Naive thymus-derived CD8-positive, alpha-beta T cell (primary cell): ENCODE measurements at regions not wholly inside any gene's neighbourhood (a gene's known extent, or its start where the extent isn't known, plus 50 kb on each side); places are given as distances from the start of the nearest gene placed in this dataset.
"Not testable (repeated sequence)": the region's sequence is repeated elsewhere in the genome, so short reads cannot be mapped to it uniquely, and the experiment has no call there.

Experiments used
- ATAC-seq, 2 donors: fragments of 150-1000 bp; cut with Tn5 transposase in 1 of 2; sonication (Bioruptor Pico), chemical (Tn5 transposase) in 1 of 2; 1 replicate in 1 of 2; 2 replicates in 1 of 2; pipeline ENCODE4 v1.10.0; 2021; ENCODE audit warnings: mild to moderate bottlenecking in 2 of 2, moderate library complexity in 2 of 2
- POLR2A ChIA-PET: fragments of 350-600 bp; sonication (Branson Sonifier 250); formaldehyde crosslinking; loops from one replicate; lab custom pipeline; 2021; ENCODE audit warnings: antibody characterized with exemption; lab: Charles Lee
- DNase-seq, 10 donors: peaks; one replicate each; pipeline versions ENCODE4 v3.0.0 to v3.0.0-alpha.2; 2020 to 2022
- H3K27ac Mint-ChIP-seq, 10 donors: one replicate each; pipeline ENCODE4 v1.8.0; 2020 to 2022; ENCODE audit warnings: mild to moderate bottlenecking in 10 of 10, mixed read lengths in 10 of 10, moderate library complexity in 4 of 10, inconsistent platforms in 1 of 10
- H3K27me3 Mint-ChIP-seq, 5 donors: one replicate each; pipeline ENCODE4 v1.8.0; 2021 to 2022; ENCODE audit warnings: mixed read lengths in 5 of 5
- H3K36me3 Mint-ChIP-seq, 3 donors: one replicate each; pipeline ENCODE4 v1.8.0; 2020 to 2022; ENCODE audit warnings: mixed read lengths in 3 of 3, mild to moderate bottlenecking in 2 of 3, inconsistent platforms in 1 of 3
- H3K4me1 Mint-ChIP-seq, 4 donors: one replicate each; pipeline ENCODE4 v1.8.0; 2021 to 2022; ENCODE audit warnings: mixed read lengths in 4 of 4
- H3K4me3 Mint-ChIP-seq, 10 donors: one replicate each; pipeline ENCODE4 v1.8.0; 2020 to 2022; ENCODE audit warnings: mild to moderate bottlenecking in 10 of 10, mixed read lengths in 10 of 10, moderate library complexity in 6 of 10, inconsistent platforms in 1 of 10
- H3K9me3 Mint-ChIP-seq, 9 donors: one replicate each; pipeline ENCODE4 v1.8.0; 2020 to 2022; ENCODE audit warnings: mixed read lengths in 9 of 9, mild to moderate bottlenecking in 3 of 9, inconsistent platforms in 1 of 9, moderate library complexity in 1 of 9

- Mint-ChIP-seq H3K27me3 (peaks cover 10 to 35% (median 15%) of the 10 kb centered on the region in 5 donors), H3K9me3 (peaks cover 0 to 3% (median 0%) of the 10 kb centered on the region in 9 donors), H3K27ac (no peak overlapping the region), H3K36me3 (no peaks in the 10 kb centered on the region), H3K4me1 (no peaks in the 10 kb centered on the region), H3K4me3 (no peak overlapping the region)
- POLR2A ChIA-PET = no interaction called here
- ATAC-seq = no peak
- DNase-seq = no peak
Observed at GRCh38 chr5:155127552-155127951, 114.0 kb downstream of the KIF4B start.

GRCh38 chr5:155128786-155129512 is 115.4 kb downstream of the KIF4B start:
- Mint-ChIP-seq H3K4me3 (no peak overlapping the region), H3K27me3 (peaks cover 11 to 37% (median 16%) of the 10 kb centered on the region in 5 donors), H3K4me1 (no peaks in the 10 kb centered on the region), H3K9me3 (peaks cover 0 to 3% (median 0%) of the 10 kb centered on the region in 9 donors), H3K36me3 (no peaks in the 10 kb centered on the region), H3K27ac (no peak overlapping the region)
- DNase-seq (no peak), ATAC-seq (no peak)
- POLR2A ChIA-PET = no interaction called here

DNA sequence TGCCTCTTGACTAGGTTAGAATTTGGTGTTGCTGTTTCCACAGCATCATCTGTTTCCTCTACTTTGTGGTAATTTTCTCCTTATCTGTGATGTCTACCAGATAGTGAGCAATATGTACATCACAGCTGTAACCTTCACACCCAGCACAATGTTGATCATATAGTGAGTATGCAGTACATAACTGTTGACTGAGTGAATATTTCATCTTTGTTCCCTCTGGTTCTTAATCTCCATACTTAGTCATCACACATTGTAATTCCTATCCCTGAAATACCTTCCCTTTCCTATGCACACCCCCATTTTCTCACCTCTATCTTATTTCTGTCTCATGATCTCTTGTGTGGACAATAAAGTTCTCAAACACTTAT is 115.9 kb downstream of the KIF4B start:
- Mint-ChIP-seq H3K4me1 (no peaks in the 10 kb centered on the region), H3K27me3 (peaks cover 12 to 41% (median 16%) of the 10 kb centered on the region in 5 donors), H3K36me3 (no peaks in the 10 kb centered on the region), H3K27ac (no peak overlapping the region), H3K9me3 (peaks cover 0 to 3% (median 0%) of the 10 kb centered on the region in 9 donors), H3K4me3 (no peak overlapping the region)
- POLR2A ChIA-PET = no interaction called here
- ATAC-seq (no peak), DNase-seq (no peak)

DNA sequence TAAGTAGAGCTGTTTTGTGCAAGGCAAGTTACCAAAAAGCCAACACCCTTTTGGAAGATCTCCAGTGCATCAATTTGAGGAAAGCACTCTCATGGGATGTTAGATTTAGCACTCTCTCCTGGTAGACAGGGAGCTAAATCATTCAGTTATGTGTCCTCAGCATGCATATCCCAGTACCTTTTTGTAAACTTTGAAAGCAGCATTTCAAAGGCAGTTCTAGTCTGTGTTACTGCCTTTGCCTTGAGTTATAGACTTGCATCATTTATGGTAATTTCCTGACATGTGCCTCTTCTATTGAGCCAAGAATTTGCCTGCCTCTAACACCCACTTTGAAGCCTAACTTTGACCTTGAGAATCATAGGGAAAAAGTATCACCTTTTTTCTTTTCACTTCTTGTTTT is 120.6 kb downstream of the KIF4B start:
- H3K4me1 Mint-ChIP-seq = peaks cover 0 to 1% (median 0%) of the 10 kb centered on the region in 4 donors
- H3K27me3 Mint-ChIP-seq = peaks cover 16 to 60% (median 27%) of the 10 kb centered on the region in 5 donors
- no peaks in the 10 kb centered on the region for H3K36me3 Mint-ChIP-seq
- no peak overlapping the region for H3K27ac Mint-ChIP-seq
- DNase-seq (no peak), ATAC-seq (no peak)
- no peaks in the 10 kb centered on the region for H3K9me3 Mint-ChIP-seq
- POLR2A ChIA-PET = no interaction called here
- no peak overlapping the region for H3K4me3 Mint-ChIP-seq

- no peak for ATAC-seq
- Mint-ChIP-seq H3K27ac (no peak overlapping the region), H3K9me3 (no peaks in the 10 kb centered on the region), H3K36me3 (no peaks in the 10 kb centered on the region), H3K27me3 (peaks cover 18 to 69% (median 36%) of the 10 kb centered on the region in 5 donors), H3K4me1 (peaks cover 0 to 7% (median 3%) of the 10 kb centered on the region in 4 donors), H3K4me3 (no peak overlapping the region)
- POLR2A ChIA-PET = no interaction called here
- no peak for DNase-seq
Observed at GRCh38 chr5:155136216-155136850, 122.8 kb downstream of the KIF4B start.

GRCh38 chr5:155137683-155138082 is 124.1 kb downstream of the KIF4B start:
- Mint-ChIP-seq H3K4me3 (no peak overlapping the region), H3K27me3 (peaks cover 15 to 57% (median 28%) of the 10 kb centered on the region in 5 donors)
- ATAC-seq = no peak

DNA sequence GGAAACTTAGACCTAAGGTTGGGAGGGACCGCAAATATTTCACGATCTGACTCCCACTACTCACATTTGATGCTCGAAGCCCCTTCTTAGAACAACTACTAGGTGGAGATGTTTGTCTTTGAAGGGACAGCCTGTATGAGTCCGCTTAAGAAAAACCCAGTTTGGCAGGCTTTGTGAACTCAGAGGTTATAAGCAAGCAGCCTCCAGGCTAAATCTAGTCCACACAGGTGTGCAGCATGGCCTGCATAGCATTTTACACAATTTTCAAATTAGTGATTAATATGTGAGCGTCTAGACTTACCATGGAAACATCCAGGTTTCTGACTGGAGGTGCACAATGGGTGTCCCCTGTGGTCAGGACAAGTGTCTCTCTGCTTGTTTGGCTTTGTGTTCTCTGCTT is 127.1 kb downstream of the KIF4B start:
- Mint-ChIP-seq H3K4me1 (peaks cover 0 to 7% (median 3%) of the 10 kb centered on the region in 4 donors), H3K36me3 (no peaks in the 10 kb centered on the region), H3K27me3 (peaks cover 15 to 52% (median 18%) of the 10 kb centered on the region in 5 donors), H3K4me3 (no peak overlapping the region), H3K9me3 (no peaks in the 10 kb centered on the region), H3K27ac (no peak overlapping the region)
- no peak for DNase-seq
- POLR2A ChIA-PET = no interaction called here
- ATAC-seq = no peak

More at GRCh38 chr5:155137683-155138082, 124.1 kb downstream of the KIF4B start:
- H3K27ac Mint-ChIP-seq = no peak overlapping the region
- no peak for DNase-seq
- H3K9me3 Mint-ChIP-seq = no peaks in the 10 kb centered on the region
- POLR2A ChIA-PET = no interaction called here
- H3K36me3 Mint-ChIP-seq = no peaks in the 10 kb centered on the region
- peaks cover 0 to 7% (median 3%) of the 10 kb centered on the region in 4 donors for H3K4me1 Mint-ChIP-seq

GRCh38 chr5:155144956-155145355 is 131.4 kb downstream of the KIF4B start:
- no peak overlapping the region for H3K27ac Mint-ChIP-seq
- DNase-seq (no peak), ATAC-seq (no peak)
- H3K4me3 Mint-ChIP-seq = no peak overlapping the region
- POLR2A ChIA-PET = no interaction called here
- no peaks in the 10 kb centered on the region for H3K36me3 Mint-ChIP-seq
- no peaks in the 10 kb centered on the region for H3K9me3 Mint-ChIP-seq
- peaks cover 2 to 27% (median 6%) of the 10 kb centered on the region in 5 donors for H3K27me3 Mint-ChIP-seq
- H3K4me1 Mint-ChIP-seq = no peaks in the 10 kb centered on the region

- no peaks in the 10 kb centered on the region for H3K36me3 Mint-ChIP-seq
- H3K27me3 Mint-ChIP-seq = peaks cover 2 to 20% (median 6%) of the 10 kb centered on the region in 5 donors
- H3K9me3 Mint-ChIP-seq = no peaks in the 10 kb centered on the region
- DNase-seq (no peak), ATAC-seq (no peak)
- peaks cover 0 to 2% (median 0%) of the 10 kb centered on the region in 4 donors for H3K4me1 Mint-ChIP-seq
- POLR2A ChIA-PET = no interaction called here
- no peak overlapping the region for H3K4me3 Mint-ChIP-seq
- no peak overlapping the region for H3K27ac Mint-ChIP-seq
Observed at GRCh38 chr5:155147222-155147621, 133.7 kb downstream of the KIF4B start.

DNA sequence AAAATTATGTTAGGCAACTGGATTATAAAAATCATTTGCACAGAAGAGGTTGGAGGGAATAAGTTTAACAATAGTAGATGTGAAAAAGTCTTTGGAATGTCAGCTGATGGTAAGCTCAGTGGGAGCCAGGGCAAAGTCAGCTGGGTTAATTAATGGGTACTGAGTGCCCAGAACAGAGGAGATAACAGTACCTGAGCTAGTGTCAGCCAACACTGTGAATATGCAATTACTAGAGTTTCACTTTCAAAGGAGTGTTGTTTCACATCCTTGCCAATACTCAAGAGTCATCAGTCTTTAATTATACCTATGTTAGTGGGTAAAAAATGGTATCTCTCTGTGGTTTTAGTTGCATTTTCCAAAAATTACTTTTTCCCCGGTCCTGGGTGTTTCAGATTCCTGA is 135.1 kb downstream of the KIF4B start:
- ATAC-seq = no peak
- Mint-ChIP-seq H3K4me1 (peaks cover 0 to 2% (median 0%) of the 10 kb centered on the region in 4 donors), H3K27ac (no peak overlapping the region), H3K9me3 (no peaks in the 10 kb centered on the region), H3K36me3 (no peaks in the 10 kb centered on the region), H3K27me3 (peaks cover 2 to 19% (median 5%) of the 10 kb centered on the region in 5 donors), H3K4me3 (no peak overlapping the region)
- POLR2A ChIA-PET = no interaction called here
- DNase-seq = no peak

DNA sequence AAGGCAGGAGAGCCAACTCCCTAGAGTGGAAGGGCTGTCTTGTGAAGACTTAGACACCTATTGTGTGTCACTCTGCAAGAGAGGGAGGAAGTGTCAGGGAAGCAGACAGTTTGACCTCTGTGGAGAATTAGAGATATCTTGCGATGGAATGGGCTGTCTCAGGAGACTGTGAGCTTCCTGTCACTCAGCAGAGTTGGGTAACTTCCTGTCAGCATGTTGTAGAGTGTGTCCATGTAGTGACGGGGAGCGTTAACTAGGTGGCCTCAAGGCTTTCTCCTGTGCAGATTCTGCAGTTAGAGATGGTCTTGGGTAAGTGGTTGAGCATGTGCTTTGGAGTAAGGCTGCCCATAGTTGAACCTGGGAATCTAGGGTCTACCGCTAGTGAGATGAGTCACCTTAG is 136.5 kb downstream of the KIF4B start:
- H3K36me3 Mint-ChIP-seq = no peaks in the 10 kb centered on the region
- no peak overlapping the region for H3K27ac Mint-ChIP-seq
- POLR2A ChIA-PET = no interaction called here
- peaks cover 0 to 2% (median 0%) of the 10 kb centered on the region in 4 donors for H3K4me1 Mint-ChIP-seq
- no peak overlapping the region for H3K4me3 Mint-ChIP-seq
- peak in 1 of 2 donors; percentile 27 for ATAC-seq
- H3K27me3 Mint-ChIP-seq = peaks cover 2 to 12% (median 3%) of the 10 kb centered on the region in 5 donors
- H3K9me3 Mint-ChIP-seq = no peaks in the 10 kb centered on the region
- DNase-seq = no peak

GRCh38 chr5:155154973-155155372 is 141.4 kb downstream of the KIF4B start:
- H3K4me3 Mint-ChIP-seq = no peak overlapping the region
- no peak overlapping the region for H3K27ac Mint-ChIP-seq
- H3K27me3 Mint-ChIP-seq = peaks cover 0 to 2% (median 0%) of the 10 kb centered on the region in 5 donors
- no peaks in the 10 kb centered on the region for H3K9me3 Mint-ChIP-seq
- no peaks in the 10 kb centered on the region for H3K36me3 Mint-ChIP-seq
- H3K4me1 Mint-ChIP-seq = peaks cover 0 to 2% (median 0%) of the 10 kb centered on the region in 4 donors
- ATAC-seq (no peak), DNase-seq (no peak)
- POLR2A ChIA-PET = no interaction called here

DNA sequence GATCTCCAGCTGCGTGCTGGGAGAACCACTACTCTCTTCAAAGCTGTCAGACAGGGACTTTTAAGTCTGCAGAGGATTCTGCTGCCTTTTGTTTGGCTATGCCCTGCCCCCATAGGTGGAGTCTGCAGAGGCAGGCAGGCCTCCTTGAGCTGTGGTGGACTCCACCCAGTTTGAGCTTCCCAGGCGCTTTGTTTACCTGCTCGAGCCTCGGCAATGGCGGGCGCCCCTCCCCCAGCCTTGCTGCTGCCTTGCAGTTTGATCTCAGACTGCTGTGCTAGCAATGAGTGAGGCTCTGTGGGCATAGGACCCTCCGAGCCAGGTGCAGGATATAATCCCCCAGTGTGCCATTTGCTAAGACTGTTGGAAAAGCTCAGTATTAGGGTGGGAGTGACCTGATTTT is 149.5 kb downstream of the KIF4B start:
- not testable (repeated sequence) for DNase-seq, H3K4me1 Mint-ChIP-seq

More for the DNA sequence above, 149.5 kb downstream of the KIF4B start:
- H3K4me3 Mint-ChIP-seq, POLR2A ChIA-PET, ATAC-seq, H3K36me3 Mint-ChIP-seq, H3K27ac Mint-ChIP-seq: not testable (repeated sequence)
- peaks cover 2 to 32% (median 7%) of the 10 kb centered on the region in 5 donors for H3K27me3 Mint-ChIP-seq
- H3K9me3 Mint-ChIP-seq = peaks cover 0 to 10% (median 5%) of the 10 kb centered on the region in 9 donors
